ENCODE measurements at regions not wholly inside any gene's neighbourhood (a gene's known extent, or its start where the extent isn't known, plus 50 kb on each side); places are given as distances from the start of the nearest gene placed in this dataset.

DNA sequence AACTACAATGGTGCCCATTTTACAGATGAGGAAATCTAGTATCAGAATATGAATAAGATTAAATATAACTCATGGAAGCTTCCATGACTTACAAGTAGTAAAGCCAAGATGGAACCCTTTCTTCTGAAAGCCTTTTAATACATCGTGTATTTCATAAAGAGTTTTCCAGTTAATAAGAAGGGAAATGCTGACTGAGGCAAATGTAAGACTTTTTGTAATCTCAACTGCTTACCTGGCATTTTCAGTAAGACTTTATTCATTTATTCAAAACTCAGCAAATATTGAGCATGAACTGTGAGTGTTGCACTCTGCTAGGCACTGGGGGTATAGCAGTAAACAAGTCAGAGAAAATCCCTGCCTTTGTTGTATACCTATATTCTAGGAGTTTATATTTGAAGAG, 256.4 kb upstream of the THRB start:
- dilution Hi-C loops (cut with MboI; ENCODE audit: extremely low pct_ligation_motif_present, low sequenced_read_pairs) (no loop called here), intact Hi-C loops (cut with micrococcal nuclease) (no loop called here)
- no peaks in the 10 kb centered on the region for H3K4me1 ChIP-seq (ENCODE audit: control insufficient read depth, extremely low read depth, insufficient read depth, low read length)
- H3K4me3 ChIP-seq (replicated peaks in 1 of 3; ENCODE audit: insufficient read depth in 1 of 3, low read depth in 1 of 3, low read length in 3 of 3), result no peak overlapping the region
- no peak overlapping the region for H3K9ac ChIP-seq (replicated peaks; ENCODE audit: extremely low read depth, insufficient read depth, low read length)
- DNase-seq (ENCODE audit: low read depth, low spot score) (no peak), FAIRE-seq (no peak)
- TF ChIP-seq POLR2A (IDR thresholded peaks at IDR 0.05; ENCODE audit: low read depth, low read length) (no peak), GATA2 (IDR thresholded peaks at IDR 0.05; ENCODE audit: insufficient read depth, insufficient read length, low read depth, low read length) (no peak), JUN (IDR thresholded peaks at IDR 0.05; ENCODE audit: borderline replicate concordance, insufficient read depth, insufficient read length, low read depth) (no peak), MYC (IDR thresholded peaks at IDR 0.05; ENCODE audit: low read depth, low read length) (no peak), FOS (IDR thresholded peaks at IDR 0.05; ENCODE audit: borderline replicate concordance, insufficient read depth, low read length) (no peak), EZH2 (IDR thresholded peaks at IDR 0.05; ENCODE audit: borderline replicate concordance, low read depth, low read length, severe bottlenecking) (no peak), POLR2AphosphoS5 (IDR thresholded peaks at IDR 0.05; ENCODE audit: insufficient read depth, low read depth, low read length) (no peak)
- TF ChIP-seq, protein P1, sequence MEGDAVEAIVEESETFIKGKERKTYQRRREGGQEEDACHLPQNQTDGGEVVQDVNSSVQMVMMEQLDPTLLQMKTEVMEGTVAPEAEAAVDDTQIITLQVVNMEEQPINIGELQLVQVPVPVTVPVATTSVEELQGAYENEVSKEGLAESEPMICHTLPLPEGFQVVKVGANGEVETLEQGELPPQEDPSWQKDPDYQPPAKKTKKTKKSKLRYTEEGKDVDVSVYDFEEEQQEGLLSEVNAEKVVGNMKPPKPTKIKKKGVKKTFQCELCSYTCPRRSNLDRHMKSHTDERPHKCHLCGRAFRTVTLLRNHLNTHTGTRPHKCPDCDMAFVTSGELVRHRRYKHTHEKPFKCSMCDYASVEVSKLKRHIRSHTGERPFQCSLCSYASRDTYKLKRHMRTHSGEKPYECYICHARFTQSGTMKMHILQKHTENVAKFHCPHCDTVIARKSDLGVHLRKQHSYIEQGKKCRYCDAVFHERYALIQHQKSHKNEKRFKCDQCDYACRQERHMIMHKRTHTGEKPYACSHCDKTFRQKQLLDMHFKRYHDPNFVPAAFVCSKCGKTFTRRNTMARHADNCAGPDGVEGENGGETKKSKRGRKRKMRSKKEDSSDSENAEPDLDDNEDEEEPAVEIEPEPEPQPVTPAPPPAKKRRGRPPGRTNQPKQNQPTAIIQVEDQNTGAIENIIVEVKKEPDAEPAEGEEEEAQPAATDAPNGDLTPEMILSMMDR (IDR thresholded peaks at IDR 0.05; ENCODE audit: extremely low read depth in 1 of 2, insufficient read depth in 1 of 2, low read depth in 1 of 2, low read length in 2 of 2), result no peak
- TF ChIP-seq, protein P2, sequence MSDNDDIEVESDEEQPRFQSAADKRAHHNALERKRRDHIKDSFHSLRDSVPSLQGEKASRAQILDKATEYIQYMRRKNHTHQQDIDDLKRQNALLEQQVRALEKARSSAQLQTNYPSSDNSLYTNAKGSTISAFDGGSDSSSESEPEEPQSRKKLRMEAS (IDR thresholded peaks at IDR 0.05; ENCODE audit: insufficient read depth, insufficient read length), result no peak
- H4K20me1 ChIP-seq (replicated peaks; ENCODE audit: control insufficient read depth, extremely low read depth, insufficient read depth, low read length), result no peaks in the 10 kb centered on the region
- H3K79me2 ChIP-seq (ENCODE audit: control insufficient read depth, insufficient read depth, low read length), result no peaks in the 10 kb centered on the region
- no peaks in the 10 kb centered on the region for H3K9me3 ChIP-seq (replicated peaks; ENCODE audit: control insufficient read depth, insufficient read depth, low read length)
- ChIA-PET CTCF (no interaction called here), POLR2A (no interaction called here)
- BruUV-seq (replicated peaks), result no TSS peak
- H3K36me3 ChIP-seq (ENCODE audit: control insufficient read depth in 2 of 2, extremely low read depth in 1 of 2, insufficient read depth in 2 of 2, low read length in 2 of 2), result no peaks in the 10 kb centered on the region
- no peaks in the 10 kb centered on the region for H3K27me3 ChIP-seq (ENCODE audit: control insufficient read depth in 2 of 2, insufficient read depth in 2 of 2, low read length in 2 of 2)
- H3K27ac ChIP-seq (ENCODE audit: insufficient read depth, low read depth, low read length), result no peak overlapping the region
- no peak overlapping the region for H3K4me2 ChIP-seq (ENCODE audit: insufficient read depth, low read length)
- H3K9me1 ChIP-seq (replicated peaks; ENCODE audit: control insufficient read depth, extremely low read depth, insufficient read depth, low read length), result no peaks in the 10 kb centered on the region
- H2AFZ ChIP-seq (ENCODE audit: low read depth, low read length), result no peak overlapping the region

Data from endothelial cell of umbilical vein (primary cell).